HCT116 (cell line): ENCODE measurements at regions not wholly inside any gene's neighbourhood (a gene's known extent, or its start where the extent isn't known, plus 50 kb on each side); places are given as distances from the start of the nearest gene placed in this dataset.

Experiments
- ATAC-seq: fragments of 200-7000 bp; cut with Tn5 transposase; 2 replicates; pipeline ENCODE4 v1.9.1; 2020; ENCODE audit warnings: mild to moderate bottlenecking, moderate library complexity
- BruUV-seq: library from RNA; stranded (reverse); fragments of 400-500 nt; replicated peaks from 2 replicates; lab custom pipeline; 2021; lab: Mats Ljungman, UMichigan
- CTCF ChIA-PET: fragments of 300-600 bp; sonication (Branson Sonifier 250); formaldehyde crosslinking; loops from one replicate; lab custom pipeline; 2021; ENCODE audit warnings: antibody characterized with exemption; lab: Charles Lee
- POLR2A ChIA-PET: fragments of 300-600, 350-600 bp; sonication (Branson Sonifier 250); formaldehyde crosslinking; loops from one replicate; lab custom pipeline; 2021; ENCODE audit warnings: antibody characterized with exemption; lab: Charles Lee
- RAD21 ChIA-PET, 2 experiments: fragments of 300-600 bp; sonication (Branson Sonifier 250); formaldehyde crosslinking; loops; one replicate each; lab custom pipeline; 2023; ENCODE audit warnings: low total read pairs in 2 of 2; ENCODE audit not compliant: uncharacterized antibody in 2 of 2, unreplicated experiment in 2 of 2, low non-redundant PET in 1 of 2; lab: Charles Lee
- DNase-seq: peaks from one replicate; pipeline ENCODE4 v3.0.0-alpha.2; 2010; ENCODE audit warnings: low read depth, low spot score
- H2AFZ ChIP-seq: fragments of 200-600 bp; shearing (Covaris generic), sonication (generic); 2 replicates; pipeline ENCODE4 v1.6.1; 2017; ENCODE audit warnings: low read depth, mixed run types, mixed read lengths, antibody characterized with exemption, low read length; ENCODE audit not compliant: poor library complexity, severe bottlenecking
- H3K27ac ChIP-seq: 2 replicates; pipeline ENCODE4 v1.5.1; 2012; ENCODE audit warnings: low read depth, low read length
- H3K27me3 ChIP-seq: fragments of 200-600 bp; sonication (generic); 2 replicates; pipeline ENCODE4 v1.6.1; 2016; ENCODE audit warnings: mixed run types, low read length, mixed read lengths; ENCODE audit not compliant: insufficient read depth
- H3K36me3 ChIP-seq, 2 experiments: fragments of 200-500 bp in 1 of 2; fragments of 200-600 bp in 1 of 2; sonication (Bioruptor generic) in 1 of 2; sonication (generic) in 1 of 2; 2 replicates each; pipeline versions ENCODE4 v1.5.1 to v1.6.1; 2014 to 2016; ENCODE audit warnings: low read length in 2 of 2, inconsistent platforms in 1 of 2, mixed read lengths in 1 of 2, mixed run types in 1 of 2; ENCODE audit not compliant: insufficient read depth in 2 of 2, control insufficient read depth in 1 of 2
- H3K4me1 ChIP-seq, 2 experiments: fragments of 200-600 bp in 1 of 2; sonication (generic) in 1 of 2; 2 replicates each; pipeline versions ENCODE4 v1.5.1 to v1.6.1; 2012 to 2017; ENCODE audit warnings: low read length in 2 of 2, inconsistent platforms in 1 of 2, mild to moderate bottlenecking in 1 of 2, mixed read lengths in 1 of 2, mixed run types in 1 of 2, moderate library complexity in 1 of 2; ENCODE audit not compliant: insufficient read depth in 2 of 2, control insufficient read depth in 1 of 2
- H3K4me2 ChIP-seq: fragments of 200-600 bp; sonication (generic); 2 replicates; pipeline ENCODE4 v1.6.1; 2017; ENCODE audit warnings: mixed run types, low read length, mixed read lengths
- H3K4me3 ChIP-seq, 2 experiments: fragments of 200-600 bp in 1 of 2; sonication (generic) in 1 of 2; replicated peaks in 1 of 2; 2 replicates each; pipeline ENCODE4 v1.5.1; 2011 to 2016; ENCODE audit warnings: low read length in 2 of 2, control low read depth in 1 of 2, low read depth in 1 of 2, mild to moderate bottlenecking in 1 of 2, mixed read lengths in 1 of 2, mixed run types in 1 of 2
- H3K79me2 ChIP-seq: fragments of 200-600 bp; sonication (generic); 2 replicates; pipeline ENCODE4 v1.6.1; 2017; ENCODE audit warnings: mild to moderate bottlenecking, mixed run types, low read length, moderate library complexity, mixed read lengths; ENCODE audit not compliant: insufficient read depth
- H3K9ac ChIP-seq: fragments of 200-600 bp; sonication (generic); 2 replicates; pipeline ENCODE4 v1.6.1; 2016; ENCODE audit warnings: low read length, mixed read lengths
- H3K9me2 ChIP-seq: fragments of 200-600 bp; sonication (generic), shearing (Covaris generic); 2 replicates; pipeline ENCODE4 v1.6.1; 2017; ENCODE audit warnings: mixed run types, mild to moderate bottlenecking, moderate library complexity; ENCODE audit not compliant: insufficient read depth
- H3K9me3 ChIP-seq, 2 experiments: fragments of 200-500 bp in 1 of 2; fragments of 200-600 bp in 1 of 2; sonication (Bioruptor generic) in 1 of 2; sonication (generic) in 1 of 2; 2 replicates each; pipeline ENCODE4 v1.6.1; 2014 to 2017; ENCODE audit warnings: low read length in 2 of 2, mixed read lengths in 2 of 2, inconsistent platforms in 1 of 2, low read depth in 1 of 2, mild to moderate bottlenecking in 1 of 2, mixed run types in 1 of 2, moderate library complexity in 1 of 2; ENCODE audit not compliant: control insufficient read depth in 1 of 2, insufficient read depth in 1 of 2
- H4K20me1 ChIP-seq: fragments of 200-600 bp; sonication (generic), shearing (Covaris generic); 2 replicates; pipeline ENCODE4 v1.6.1; 2017; ENCODE audit warnings: mixed run types, mild to moderate bottlenecking, moderate library complexity; ENCODE audit not compliant: insufficient read depth
- ATF3 ChIP-seq: IDR thresholded peaks from 2 replicates; pipeline ENCODE4 v1.6.1; 2012
- REST ChIP-seq: IDR thresholded peaks from 2 replicates; pipeline ENCODE4 v1.6.1; 2012; ENCODE audit warnings: low read depth
- TCF7L2 ChIP-seq: IDR thresholded peaks from 2 replicates; pipeline ENCODE4 v1.7.0; 2011; ENCODE audit warnings: borderline replicate concordance, inconsistent platforms; ENCODE audit not compliant: insufficient read depth, insufficient read length; ENCODE audit errors: extremely low read depth
- intact Hi-C: fragments of 100-400 bp; cut with micrococcal nuclease; formaldehyde crosslinking; loops from 2 replicates; pipeline ENCODE4 v1.10.0; 2022

- H2AFZ ChIP-seq, result no peak overlapping the region
- H3K79me2 ChIP-seq, result no peaks in the 10 kb centered on the region
- no peaks in the 10 kb centered on the region for H4K20me1 ChIP-seq
- intact Hi-C loops, result no loop called here
- ChIA-PET RAD21 (no interaction called here), POLR2A (no interaction called here), CTCF (no interaction called here)
- H3K4me3 ChIP-seq, result no peak overlapping the region
- ATAC-seq (no peak), DNase-seq (no peak)
- H3K9me2 ChIP-seq, result no peaks in the 10 kb centered on the region
- H3K4me2 ChIP-seq, result no peak overlapping the region
- peaks cover 10 to 29% of the 10 kb centered on the region in 2 experiments for H3K4me1 ChIP-seq
- H3K9ac ChIP-seq, result no peak overlapping the region
- no peak for TF ChIP-seq TCF7L2
- no peak for TF ChIP-seq ATF3
- no peak for TF ChIP-seq REST
- H3K9me3 ChIP-seq, result no peaks in the 10 kb centered on the region
- BruUV-seq, result no TSS peak
- no peak overlapping the region for H3K27ac ChIP-seq
- H3K36me3 ChIP-seq, result no peaks in the 10 kb centered on the region
- H3K27me3 ChIP-seq, result no peaks in the 10 kb centered on the region
Measured at GRCh38 chr20:50277064-50277415, 86.4 kb downstream of the CEBPB start.
